A673 (cell line): ENCODE measurements at regions not wholly inside any gene's neighbourhood (a gene's known extent, or its start where the extent isn't known, plus 50 kb on each side); places are given as distances from the start of the nearest gene placed in this dataset.

Experiments
- BruUV-seq: library from RNA; stranded (reverse); fragments of 400-500 nt; replicated peaks from 2 replicates; lab custom pipeline; 2021; lab: Mats Ljungman, UMichigan
- CTCF ChIA-PET: fragments of 300-600 bp; sonication (Branson Sonifier 250); formaldehyde crosslinking; loops from one replicate; lab custom pipeline; 2022; ENCODE audit warnings: antibody characterized with exemption; lab: Charles Lee
- POLR2A ChIA-PET: fragments of 300-600 bp; sonication (Branson Sonifier 250); formaldehyde crosslinking; loops from one replicate; lab custom pipeline; 2022; ENCODE audit warnings: antibody characterized with exemption; ENCODE audit not compliant: low non-redundant PET; lab: Charles Lee
- DNase-seq: peaks from one replicate; pipeline ENCODE4 v3.0.0-alpha.2; 2015; ENCODE audit warnings: low spot score
- H3K27ac ChIP-seq: fragments of 200-600 bp; sonication (generic); 2 replicates; pipeline ENCODE4 v1.5.1; 2016; ENCODE audit warnings: mixed run types, low read depth, mild to moderate bottlenecking, mixed read lengths, antibody characterized with exemption, low read length; ENCODE audit not compliant: poor library complexity, severe bottlenecking
- H3K27me3 ChIP-seq: fragments of 200-600 bp; sonication (generic); replicated peaks from 2 replicates; pipeline ENCODE4 v1.6.1; 2017; ENCODE audit warnings: mixed run types, low read depth, mild to moderate bottlenecking, mixed read lengths, antibody characterized with exemption, low read length; ENCODE audit not compliant: insufficient read depth, poor library complexity
- H3K36me3 ChIP-seq: fragments of 200-600 bp; sonication (generic); 2 replicates; pipeline ENCODE4 v1.6.1; 2016; ENCODE audit warnings: mixed run types, mild to moderate bottlenecking, mixed read lengths, antibody characterized with exemption, low read length; ENCODE audit not compliant: insufficient read depth, poor library complexity, severe bottlenecking
- H3K4me1 ChIP-seq: fragments of 200-600 bp; sonication (generic); 2 replicates; pipeline ENCODE4 v1.6.1; 2017; ENCODE audit warnings: mixed run types, mild to moderate bottlenecking, mixed read lengths, antibody characterized with exemption, low read length; ENCODE audit not compliant: insufficient read depth, poor library complexity, severe bottlenecking
- H3K4me3 ChIP-seq: fragments of 200-600 bp; sonication (generic); 2 replicates; pipeline ENCODE4 v1.5.1; 2016; ENCODE audit warnings: low read depth, mixed run types, mild to moderate bottlenecking, mixed read lengths, low read length; ENCODE audit not compliant: poor library complexity, severe bottlenecking
- H3K9me3 ChIP-seq: fragments of 200-600 bp; sonication (generic); 2 replicates; pipeline ENCODE4 v1.6.1; 2016; ENCODE audit warnings: mixed run types, low read depth, mild to moderate bottlenecking, mixed read lengths, antibody characterized with exemption, low read length; ENCODE audit not compliant: poor library complexity, severe bottlenecking
- EZH2 ChIP-seq: fragments of 200-600 bp; sonication (generic); IDR thresholded peaks from 2 replicates; pipeline ENCODE4 v1.6.1; 2017; ENCODE audit warnings: borderline replicate concordance, low read depth, mild to moderate bottlenecking, mixed read lengths, antibody characterized with exemption, low read length; ENCODE audit not compliant: poor library complexity, severe bottlenecking
- intact Hi-C: fragments of 100-400 bp; cut with micrococcal nuclease; formaldehyde crosslinking; loops from one replicate; pipeline ENCODE4 v1.10.0; 2022; ENCODE audit not compliant: unreplicated experiment
- TF ChIP-seq, protein P1 (sequence below): fragments of 300-800, 200-600 bp; sonication (generic); conservative IDR thresholded peaks from 2 replicates; pipeline ENCODE4 v1.5.1; 2017; ENCODE audit warnings: low read depth, mild to moderate bottlenecking, antibody characterized with exemption, low read length, moderate library complexity, mixed read lengths

DNA sequence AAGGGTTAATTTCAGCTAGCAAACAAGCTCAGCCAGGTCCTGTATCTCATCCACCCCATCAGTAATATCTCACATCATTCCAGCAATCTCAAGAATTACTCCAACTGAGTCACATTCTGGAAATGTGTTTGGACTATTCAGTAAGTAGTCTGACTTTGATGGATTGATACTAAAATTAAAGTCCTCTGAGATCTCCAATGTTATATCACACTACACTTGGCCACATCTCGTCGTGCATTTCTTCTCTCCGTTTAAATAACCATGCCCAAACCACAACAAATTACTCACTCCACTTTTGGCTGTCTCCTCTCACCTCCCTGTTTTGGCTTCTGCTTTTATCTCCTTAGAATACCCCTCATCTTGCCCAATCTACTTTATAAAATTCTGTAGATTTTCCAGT, 292.2 kb downstream of the PYDC2 start:
- ChIA-PET CTCF (no interaction called here), POLR2A (no interaction called here)
- no TSS peak for BruUV-seq
- Histone ChIP-seq H3K4me3 (no peak overlapping the region), H3K36me3 (no peaks in the 10 kb centered on the region), H3K27me3 (no peaks in the 10 kb centered on the region), H3K4me1 (no peaks in the 10 kb centered on the region), H3K9me3 (no peaks in the 10 kb centered on the region), H3K27ac (no peak overlapping the region)
- intact Hi-C loops = no loop called here
- TF ChIP-seq EZH2 = no peak
- TF ChIP-seq, protein P1, sequence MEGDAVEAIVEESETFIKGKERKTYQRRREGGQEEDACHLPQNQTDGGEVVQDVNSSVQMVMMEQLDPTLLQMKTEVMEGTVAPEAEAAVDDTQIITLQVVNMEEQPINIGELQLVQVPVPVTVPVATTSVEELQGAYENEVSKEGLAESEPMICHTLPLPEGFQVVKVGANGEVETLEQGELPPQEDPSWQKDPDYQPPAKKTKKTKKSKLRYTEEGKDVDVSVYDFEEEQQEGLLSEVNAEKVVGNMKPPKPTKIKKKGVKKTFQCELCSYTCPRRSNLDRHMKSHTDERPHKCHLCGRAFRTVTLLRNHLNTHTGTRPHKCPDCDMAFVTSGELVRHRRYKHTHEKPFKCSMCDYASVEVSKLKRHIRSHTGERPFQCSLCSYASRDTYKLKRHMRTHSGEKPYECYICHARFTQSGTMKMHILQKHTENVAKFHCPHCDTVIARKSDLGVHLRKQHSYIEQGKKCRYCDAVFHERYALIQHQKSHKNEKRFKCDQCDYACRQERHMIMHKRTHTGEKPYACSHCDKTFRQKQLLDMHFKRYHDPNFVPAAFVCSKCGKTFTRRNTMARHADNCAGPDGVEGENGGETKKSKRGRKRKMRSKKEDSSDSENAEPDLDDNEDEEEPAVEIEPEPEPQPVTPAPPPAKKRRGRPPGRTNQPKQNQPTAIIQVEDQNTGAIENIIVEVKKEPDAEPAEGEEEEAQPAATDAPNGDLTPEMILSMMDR = no peak
- DNase-seq = no peak

DNA sequence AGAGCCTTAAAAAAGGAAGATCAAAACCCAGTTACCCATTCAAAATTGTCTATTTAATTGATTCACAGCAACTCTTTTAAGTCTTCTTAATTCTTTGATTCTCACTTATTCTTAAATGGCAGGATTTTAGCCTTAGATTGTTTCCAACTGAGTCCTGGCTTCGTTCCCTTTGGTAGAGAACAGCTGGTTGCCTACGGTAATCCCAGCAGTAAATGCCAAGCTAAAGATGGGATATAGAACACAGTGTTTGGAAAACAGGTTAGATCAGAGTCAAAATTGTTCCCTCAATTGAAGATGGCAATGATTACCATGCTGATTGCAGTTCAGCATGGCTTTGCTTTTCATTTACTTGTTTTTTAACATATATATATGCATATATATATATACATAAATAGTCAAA, 300.9 kb downstream of the PYDC2 start:
- peak overlapping the region; percentile 60 for H3K27ac ChIP-seq
- intact Hi-C loops = no loop called here

DNA sequence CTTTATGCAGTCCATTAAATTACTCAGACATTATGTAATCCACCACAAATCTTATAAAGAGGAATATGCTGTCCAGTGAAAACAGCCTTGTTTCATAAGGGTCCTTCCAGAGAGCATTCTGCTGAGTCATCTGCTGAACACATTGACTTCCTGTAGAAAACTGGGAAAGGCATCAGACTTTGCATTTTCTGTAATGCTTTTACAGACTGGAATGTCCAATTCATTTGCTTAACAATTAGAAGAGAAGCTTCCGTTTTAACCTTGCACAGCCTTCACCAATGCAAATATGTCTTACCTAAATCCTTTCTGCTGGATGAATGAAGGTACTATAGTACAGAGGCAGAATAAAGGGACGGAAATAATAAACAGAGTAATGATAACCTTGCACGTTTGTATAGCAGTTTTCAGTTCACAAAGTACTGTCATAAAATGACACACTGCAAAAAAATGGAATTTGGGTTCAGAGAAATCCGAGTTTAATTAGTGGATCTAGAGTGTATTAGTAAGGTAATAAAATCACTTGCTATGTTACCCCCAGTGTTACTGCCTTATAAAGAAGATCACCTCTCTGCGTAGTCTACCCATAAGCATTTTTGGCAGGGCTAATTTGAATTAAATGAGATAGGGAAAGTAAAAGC, 301.5 kb downstream of the PYDC2 start:
- intact Hi-C loops = no loop called here
- CTCF ChIA-PET = no interaction called here
- POLR2A ChIA-PET = no interaction called here
- Histone ChIP-seq H3K4me1 (peaks cover 24% of the 10 kb centered on the region), H3K27me3 (no peaks in the 10 kb centered on the region), H3K9me3 (no peaks in the 10 kb centered on the region), H3K27ac (peak overlapping the region; percentile 60), H3K4me3 (peak overlapping the region; percentile 0), H3K36me3 (no peaks in the 10 kb centered on the region)
- no TSS peak for BruUV-seq
- TF ChIP-seq, protein P1 = no peak
- no peak for TF ChIP-seq EZH2
- peak; percentile 91 for DNase-seq

More for the DNA sequence above, 300.9 kb downstream of the PYDC2 start:
- CTCF ChIA-PET = no interaction called here
- POLR2A ChIA-PET = no interaction called here
- DNase-seq = peak; percentile 72
- no peaks in the 10 kb centered on the region for H3K27me3 ChIP-seq
- TF ChIP-seq, protein P1 = no peak
- TF ChIP-seq EZH2 = no peak
- H3K4me3 ChIP-seq = no peak overlapping the region
- BruUV-seq = TSS peak; percentile 94
- H3K9me3 ChIP-seq = no peaks in the 10 kb centered on the region
- H3K4me1 ChIP-seq = peaks cover 24% of the 10 kb centered on the region
- H3K36me3 ChIP-seq = no peaks in the 10 kb centered on the region
